Parathyroid adenoma (tissue), 2 donors: ENCODE measurements at regions not wholly inside any gene's neighbourhood (a gene's known extent, or its start where the extent isn't known, plus 50 kb on each side); places are given as distances from the start of the nearest gene placed in this dataset.

ENCODE experiments used
- H2AFZ ChIP-seq: fragments of 300-600 bp; sonication (generic); one replicate; pipeline ENCODE4 v1.7.0; 2017; ENCODE audit warnings: antibody characterized with exemption, mild to moderate bottlenecking
- H3K27ac ChIP-seq: fragments of 300-600 bp; sonication (generic); one replicate; pipeline ENCODE4 v1.7.0; 2017
- H3K27me3 ChIP-seq: fragments of 300-600 bp; sonication (generic); one replicate; pipeline ENCODE4 v1.7.0; 2017; ENCODE audit warnings: low read length; ENCODE audit not compliant: control insufficient read depth, insufficient read depth
- H3K36me3 ChIP-seq: fragments of 300-600 bp; sonication (generic); one replicate; pipeline ENCODE4 v1.7.0; 2017; ENCODE audit warnings: low read length; ENCODE audit not compliant: control insufficient read depth, insufficient read depth
- H3K4me1 ChIP-seq: fragments of 300-600 bp; sonication (generic); one replicate; pipeline ENCODE4 v1.7.0; 2017; ENCODE audit warnings: control low read depth
- H3K4me2 ChIP-seq: fragments of 300-600 bp; sonication (generic); one replicate; pipeline ENCODE4 v1.7.0; 2017; ENCODE audit warnings: low read length
- H3K4me3 ChIP-seq: fragments of 300-600 bp; sonication (generic); one replicate; pipeline ENCODE4 v1.7.0; 2017; ENCODE audit warnings: low read depth, low read length
- H3K79me2 ChIP-seq: fragments of 300-600 bp; sonication (generic); one replicate; pipeline ENCODE4 v1.7.0; 2017; ENCODE audit warnings: control low read depth
- H3K9ac ChIP-seq: fragments of 300-600 bp; sonication (generic); one replicate; pipeline ENCODE4 v1.7.0; 2017; ENCODE audit warnings: mild to moderate bottlenecking
- H3K9me3 ChIP-seq: fragments of 300-600 bp; sonication (generic); one replicate; pipeline ENCODE4 v1.7.0; 2017; ENCODE audit warnings: low read length; ENCODE audit not compliant: control insufficient read depth
- TF ChIP-seq, protein P1 (sequence below): fragments of 300-600 bp; sonication (generic); IDR thresholded peaks from one replicate; pipeline ENCODE4 v1.7.0; 2017; ENCODE audit warnings: antibody characterized with exemption, mild to moderate bottlenecking
- donor health status: primary hyperparathyroidism.

DNA sequence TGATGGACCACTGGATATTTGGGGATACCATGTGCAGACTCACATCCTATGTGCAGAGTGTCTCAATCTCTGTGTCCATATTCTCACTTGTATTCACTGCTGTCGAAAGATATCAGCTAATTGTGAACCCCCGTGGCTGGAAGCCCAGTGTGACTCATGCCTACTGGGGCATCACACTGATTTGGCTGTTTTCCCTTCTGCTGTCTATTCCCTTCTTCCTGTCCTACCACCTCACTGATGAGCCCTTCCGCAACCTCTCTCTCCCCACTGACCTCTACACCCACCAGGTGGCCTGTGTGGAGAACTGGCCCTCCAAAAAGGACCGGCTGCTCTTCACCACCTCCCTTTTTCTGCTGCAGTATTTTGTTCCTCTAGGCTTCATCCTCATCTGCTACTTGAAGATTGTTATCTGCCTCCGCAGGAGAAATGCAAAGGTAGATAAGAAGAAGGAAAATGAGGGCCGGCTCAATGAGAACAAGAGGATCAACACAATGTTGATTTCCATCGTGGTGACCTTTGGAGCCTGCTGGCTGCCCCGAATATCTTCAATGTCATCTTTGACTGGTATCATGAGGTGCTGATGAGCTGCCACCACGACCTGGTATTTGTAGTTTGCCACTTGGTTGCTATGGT, 54.5 kb upstream of the HNRNPA0 start:
- no peaks in the 10 kb centered on the region for H3K36me3 ChIP-seq

DNA sequence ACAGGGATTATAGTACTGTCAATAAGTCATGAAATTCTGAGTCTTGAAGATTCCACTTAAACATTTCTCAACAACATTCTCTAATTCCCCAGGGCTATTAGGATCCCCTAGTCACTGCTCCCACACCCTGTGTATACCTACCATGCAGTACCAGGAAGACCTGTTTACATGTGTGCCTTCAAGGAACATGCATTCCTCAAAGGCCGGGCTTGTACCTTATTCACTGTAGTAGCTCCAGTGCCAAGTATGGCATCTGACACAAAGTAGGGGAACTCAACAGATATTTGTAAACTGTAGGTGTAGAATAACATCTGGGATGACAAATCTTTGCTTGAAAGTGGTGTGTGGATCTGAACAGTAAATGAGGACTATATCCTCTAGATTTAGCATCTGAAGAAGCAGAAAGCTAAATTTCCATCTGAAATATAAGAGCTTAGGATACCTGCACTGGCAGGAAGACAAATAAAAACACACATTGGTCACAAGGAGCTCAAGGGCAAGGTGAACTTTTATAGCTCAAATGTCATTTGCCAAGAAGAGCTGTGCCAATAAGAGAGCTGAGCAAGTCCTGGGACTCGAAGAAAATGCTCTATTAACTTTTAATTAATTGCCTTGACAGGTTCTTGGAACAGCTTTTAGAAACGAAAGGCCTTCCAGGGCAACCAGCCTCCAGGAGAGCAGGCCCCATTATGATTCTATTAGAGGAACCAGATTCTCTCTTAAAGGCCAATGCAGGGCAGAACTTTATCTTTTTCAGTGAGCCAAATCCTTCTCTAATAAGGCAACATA, 52.3 kb upstream of the MYOT start:
- no peaks in the 10 kb centered on the region for H3K9me3 ChIP-seq
- peaks cover 28% of the 10 kb centered on the region for H3K79me2 ChIP-seq
- peak overlapping the region; percentile 65 for H3K27ac ChIP-seq
- no peak overlapping the region for H3K4me2 ChIP-seq
- H3K4me3 ChIP-seq: no peak overlapping the region
- no peaks in the 10 kb centered on the region for H3K27me3 ChIP-seq
- H2AFZ ChIP-seq: no peak overlapping the region
- H3K36me3 ChIP-seq: no peaks in the 10 kb centered on the region
- peaks cover 31% of the 10 kb centered on the region for H3K4me1 ChIP-seq
- TF ChIP-seq, protein P1, sequence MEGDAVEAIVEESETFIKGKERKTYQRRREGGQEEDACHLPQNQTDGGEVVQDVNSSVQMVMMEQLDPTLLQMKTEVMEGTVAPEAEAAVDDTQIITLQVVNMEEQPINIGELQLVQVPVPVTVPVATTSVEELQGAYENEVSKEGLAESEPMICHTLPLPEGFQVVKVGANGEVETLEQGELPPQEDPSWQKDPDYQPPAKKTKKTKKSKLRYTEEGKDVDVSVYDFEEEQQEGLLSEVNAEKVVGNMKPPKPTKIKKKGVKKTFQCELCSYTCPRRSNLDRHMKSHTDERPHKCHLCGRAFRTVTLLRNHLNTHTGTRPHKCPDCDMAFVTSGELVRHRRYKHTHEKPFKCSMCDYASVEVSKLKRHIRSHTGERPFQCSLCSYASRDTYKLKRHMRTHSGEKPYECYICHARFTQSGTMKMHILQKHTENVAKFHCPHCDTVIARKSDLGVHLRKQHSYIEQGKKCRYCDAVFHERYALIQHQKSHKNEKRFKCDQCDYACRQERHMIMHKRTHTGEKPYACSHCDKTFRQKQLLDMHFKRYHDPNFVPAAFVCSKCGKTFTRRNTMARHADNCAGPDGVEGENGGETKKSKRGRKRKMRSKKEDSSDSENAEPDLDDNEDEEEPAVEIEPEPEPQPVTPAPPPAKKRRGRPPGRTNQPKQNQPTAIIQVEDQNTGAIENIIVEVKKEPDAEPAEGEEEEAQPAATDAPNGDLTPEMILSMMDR: no peak
- no peak overlapping the region for H3K9ac ChIP-seq

More for the DNA sequence above, 54.5 kb upstream of the HNRNPA0 start:
- Histone ChIP-seq H2AFZ (no peak overlapping the region), H3K9me3 (no peaks in the 10 kb centered on the region), H3K4me3 (no peak overlapping the region), H3K4me2 (peak overlapping the region; percentile 40), H3K79me2 (peaks cover 15% of the 10 kb centered on the region), H3K27ac (peak overlapping the region; percentile 92), H3K4me1 (peaks cover 53% of the 10 kb centered on the region), H3K9ac (no peak overlapping the region), H3K27me3 (no peaks in the 10 kb centered on the region)
- TF ChIP-seq, protein P1: peak; percentile 18
